Dendritic cell treated with granulocyte-macrophage colony-stimulating factor and Interleukin-4, amounts not matched to agents 40 ng/mL and 50 ng/mL, for 4 days (primary cell): ENCODE measurements at regions not wholly inside any gene's neighbourhood (a gene's known extent, or its start where the extent isn't known, plus 50 kb on each side); places are given as distances from the start of the nearest gene placed in this dataset.

ENCODE experiments used
- H3K27ac Mint-ChIP-seq: one replicate; pipeline ENCODE4 v1.8.0; 2022; ENCODE audit warnings: mild to moderate bottlenecking, mixed read lengths
- H3K27me3 Mint-ChIP-seq: one replicate; pipeline ENCODE4 v1.8.0; 2022; ENCODE audit warnings: mild to moderate bottlenecking, mixed read lengths
- H3K36me3 Mint-ChIP-seq: one replicate; pipeline ENCODE4 v1.8.0; 2022; ENCODE audit warnings: low read depth, mixed read lengths
- H3K4me1 Mint-ChIP-seq: one replicate; pipeline ENCODE4 v1.8.0; 2022; ENCODE audit warnings: low read depth, mixed read lengths
- H3K4me3 Mint-ChIP-seq: one replicate; pipeline ENCODE4 v1.8.0; 2022; ENCODE audit warnings: mild to moderate bottlenecking, moderate library complexity, mixed read lengths
- H3K9me3 Mint-ChIP-seq: one replicate; pipeline ENCODE4 v1.8.0; 2022; ENCODE audit warnings: mixed read lengths
- intact Hi-C: fragments of 100-400 bp; cut with micrococcal nuclease; formaldehyde crosslinking; loops from one replicate; pipeline ENCODE4 v1.15.0; 2022

DNA sequence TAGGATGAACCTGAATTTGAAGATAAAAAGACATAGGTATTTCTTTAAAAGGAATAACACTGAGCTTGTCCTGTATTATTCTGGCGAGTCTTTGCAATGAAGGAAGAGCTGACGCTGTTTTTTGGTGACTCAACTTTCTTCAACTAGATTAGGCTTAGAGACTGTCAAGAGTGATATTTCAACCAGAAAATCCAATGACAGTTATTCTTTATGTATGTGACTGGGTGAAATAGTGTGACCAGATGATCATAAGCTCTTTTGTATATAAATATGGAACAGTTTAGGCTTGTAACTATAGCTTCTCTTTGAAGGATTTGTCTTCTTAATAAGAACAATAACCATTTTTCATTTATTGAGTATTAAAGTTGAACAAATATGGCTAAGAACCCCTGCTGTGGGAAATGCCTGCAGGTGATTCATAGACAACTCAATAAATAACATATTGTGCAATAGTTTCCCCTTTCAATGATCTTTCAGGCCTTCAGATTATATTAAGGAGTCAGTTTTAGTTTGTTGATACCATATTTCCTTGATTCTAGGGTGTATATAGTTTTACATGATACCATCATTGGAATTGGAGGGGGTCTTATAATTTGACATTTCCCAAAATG, 265.6 kb upstream of the JAG1 start:
- peaks cover 2% of the 10 kb centered on the region for H3K27me3 Mint-ChIP-seq
- no peaks in the 10 kb centered on the region for H3K9me3 Mint-ChIP-seq
- H3K4me1 Mint-ChIP-seq = peaks cover 5% of the 10 kb centered on the region
- intact Hi-C loops = no loop called here
- H3K27ac Mint-ChIP-seq = no peak overlapping the region
- no peak overlapping the region for H3K4me3 Mint-ChIP-seq
- no peaks in the 10 kb centered on the region for H3K36me3 Mint-ChIP-seq

DNA sequence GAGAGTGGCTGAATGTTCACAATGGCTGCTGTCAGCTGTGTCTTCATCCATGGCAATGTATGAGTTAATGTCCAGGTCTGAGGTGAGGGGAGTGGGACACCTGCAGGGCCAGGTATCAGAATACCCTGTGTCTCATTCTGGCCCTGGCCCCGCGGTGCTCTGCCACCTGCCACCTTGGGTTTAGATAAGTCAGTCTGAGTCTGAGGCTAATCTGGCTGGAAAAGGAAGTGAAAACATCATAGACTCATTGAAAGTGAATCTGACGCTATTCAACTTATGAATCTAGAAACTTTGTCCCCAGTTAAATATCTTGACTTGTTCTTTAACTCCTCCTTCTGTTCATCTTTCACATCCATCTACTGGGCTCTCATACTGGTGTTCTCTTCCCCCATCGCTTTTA, 267.1 kb upstream of the JAG1 start:
- intact Hi-C loops = no loop called here
- no peak overlapping the region for H3K27ac Mint-ChIP-seq
- no peak overlapping the region for H3K4me3 Mint-ChIP-seq
- peaks cover 5% of the 10 kb centered on the region for H3K4me1 Mint-ChIP-seq
- no peaks in the 10 kb centered on the region for H3K36me3 Mint-ChIP-seq
- H3K9me3 Mint-ChIP-seq = no peaks in the 10 kb centered on the region
- peaks cover 2% of the 10 kb centered on the region for H3K27me3 Mint-ChIP-seq

GRCh38 chr20:10943686-10944265, 270.0 kb upstream of the JAG1 start:
- intact Hi-C loops = no loop called here
- Mint-ChIP-seq H3K27me3 (no peaks in the 10 kb centered on the region), H3K9me3 (no peaks in the 10 kb centered on the region), H3K4me1 (peaks cover 5% of the 10 kb centered on the region), H3K4me3 (no peak overlapping the region), H3K36me3 (no peaks in the 10 kb centered on the region), H3K27ac (no peak overlapping the region)

- peaks cover under 1% of the 10 kb centered on the region for H3K4me1 Mint-ChIP-seq
- no peaks in the 10 kb centered on the region for H3K9me3 Mint-ChIP-seq
- intact Hi-C loops = no loop called here
- H3K4me3 Mint-ChIP-seq = no peak overlapping the region
- H3K36me3 Mint-ChIP-seq = no peaks in the 10 kb centered on the region
- H3K27me3 Mint-ChIP-seq = no peaks in the 10 kb centered on the region
- H3K27ac Mint-ChIP-seq = no peak overlapping the region
These were observed 272.5 kb upstream of the JAG1 start for GRCh38 chr20:10946124-10946880.

DNA sequence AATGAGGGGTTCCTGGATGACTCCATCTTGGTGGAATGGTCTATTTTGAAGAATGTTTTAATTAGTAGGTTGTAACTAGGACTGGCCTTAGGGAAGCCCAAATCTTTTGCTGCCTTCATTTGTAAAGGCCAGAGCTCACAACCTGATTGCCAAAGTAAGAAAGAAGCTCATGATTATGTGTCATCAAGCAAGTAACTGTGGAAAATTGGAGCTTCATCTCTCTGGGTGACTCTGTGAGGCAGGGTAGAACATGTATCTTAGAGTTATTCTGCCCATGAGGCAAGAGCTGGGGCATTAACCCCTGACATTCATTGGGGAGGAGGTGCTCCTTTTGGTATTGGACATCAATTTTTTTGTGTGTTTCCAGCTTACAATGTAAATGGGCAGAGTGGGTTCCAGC, 273.9 kb upstream of the JAG1 start:
- no peak overlapping the region for H3K27ac Mint-ChIP-seq

GRCh38 chr20:10949930-10950783, 276.4 kb upstream of the JAG1 start:
- H3K36me3 Mint-ChIP-seq = no peaks in the 10 kb centered on the region
- H3K9me3 Mint-ChIP-seq = no peaks in the 10 kb centered on the region
- H3K4me3 Mint-ChIP-seq = no peak overlapping the region
- H3K27me3 Mint-ChIP-seq = no peaks in the 10 kb centered on the region
- H3K4me1 Mint-ChIP-seq = no peaks in the 10 kb centered on the region
- intact Hi-C loops = no loop called here
- H3K27ac Mint-ChIP-seq = no peak overlapping the region

More for the DNA sequence above, 273.9 kb upstream of the JAG1 start:
- intact Hi-C loops = no loop called here
- Mint-ChIP-seq H3K27me3 (no peaks in the 10 kb centered on the region), H3K4me3 (no peak overlapping the region), H3K36me3 (no peaks in the 10 kb centered on the region), H3K9me3 (no peaks in the 10 kb centered on the region), H3K4me1 (no peaks in the 10 kb centered on the region)

- Mint-ChIP-seq H3K4me3 (no peak overlapping the region), H3K4me1 (no peaks in the 10 kb centered on the region), H3K9me3 (no peaks in the 10 kb centered on the region), H3K36me3 (no peaks in the 10 kb centered on the region), H3K27me3 (no peaks in the 10 kb centered on the region), H3K27ac (no peak overlapping the region)
- intact Hi-C loops = no loop called here
These were observed 277.4 kb upstream of the JAG1 start for GRCh38 chr20:10951216-10951615.

GRCh38 chr20:10951904-10952303, 278.1 kb upstream of the JAG1 start:
- Mint-ChIP-seq H3K36me3 (no peaks in the 10 kb centered on the region), H3K9me3 (no peaks in the 10 kb centered on the region), H3K27me3 (no peaks in the 10 kb centered on the region), H3K4me1 (no peaks in the 10 kb centered on the region), H3K27ac (no peak overlapping the region), H3K4me3 (no peak overlapping the region)
- intact Hi-C loops = no loop called here

GRCh38 chr20:10953437-10953836, 279.6 kb upstream of the JAG1 start:
- H3K9me3 Mint-ChIP-seq = no peaks in the 10 kb centered on the region
- H3K4me1 Mint-ChIP-seq = no peaks in the 10 kb centered on the region
- H3K27ac Mint-ChIP-seq = no peak overlapping the region
- intact Hi-C loops = no loop called here
- no peaks in the 10 kb centered on the region for H3K36me3 Mint-ChIP-seq
- no peak overlapping the region for H3K4me3 Mint-ChIP-seq
- no peaks in the 10 kb centered on the region for H3K27me3 Mint-ChIP-seq

DNA sequence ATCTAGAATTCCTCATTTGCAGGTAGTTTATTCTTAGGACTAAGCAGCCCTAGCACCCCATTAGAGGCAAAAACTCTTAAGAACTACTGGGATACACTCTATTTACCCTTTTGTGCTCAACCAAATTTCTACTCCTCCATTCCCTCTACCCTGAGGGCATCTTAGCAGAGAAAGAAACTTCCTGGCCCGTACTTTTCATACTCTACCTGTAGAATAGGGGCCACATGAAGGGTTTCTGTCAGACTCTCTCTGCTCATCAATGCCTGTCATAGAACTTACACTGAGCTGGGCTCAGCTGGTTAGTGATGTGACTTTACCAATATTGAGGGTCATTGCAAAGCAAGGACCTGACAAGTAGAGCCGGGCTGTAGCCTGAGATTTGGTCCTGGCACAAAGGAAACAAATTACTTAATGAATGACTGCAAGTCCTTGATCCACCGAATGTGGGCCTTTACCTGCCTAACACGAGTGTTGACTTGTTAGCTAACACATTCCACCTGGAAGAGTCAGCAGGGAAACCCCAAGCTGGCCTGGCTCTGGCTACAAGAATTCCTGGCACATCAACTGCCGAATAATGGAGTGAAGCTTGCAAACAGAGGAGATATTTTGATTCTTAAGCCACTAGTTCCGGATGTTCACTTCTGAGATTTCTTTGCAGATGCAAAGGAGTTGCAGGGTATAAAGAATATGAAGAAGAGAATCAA, 280.5 kb upstream of the JAG1 start:
- no peaks in the 10 kb centered on the region for H3K27me3 Mint-ChIP-seq
- intact Hi-C loops = no loop called here
- no peak overlapping the region for H3K27ac Mint-ChIP-seq
- H3K9me3 Mint-ChIP-seq = no peaks in the 10 kb centered on the region
- no peak overlapping the region for H3K4me3 Mint-ChIP-seq
- H3K4me1 Mint-ChIP-seq = no peaks in the 10 kb centered on the region
- H3K36me3 Mint-ChIP-seq = no peaks in the 10 kb centered on the region

- Mint-ChIP-seq H3K4me3 (no peak overlapping the region), H3K9me3 (no peaks in the 10 kb centered on the region), H3K27me3 (no peaks in the 10 kb centered on the region), H3K27ac (no peak overlapping the region), H3K4me1 (no peaks in the 10 kb centered on the region), H3K36me3 (no peaks in the 10 kb centered on the region)
- intact Hi-C loops = no loop called here
These were observed 281.2 kb upstream of the JAG1 start for GRCh38 chr20:10954908-10955580.

GRCh38 chr20:10958279-10958678, 284.5 kb upstream of the JAG1 start:
- H3K36me3 Mint-ChIP-seq = no peaks in the 10 kb centered on the region
- intact Hi-C loops = no loop called here

DNA sequence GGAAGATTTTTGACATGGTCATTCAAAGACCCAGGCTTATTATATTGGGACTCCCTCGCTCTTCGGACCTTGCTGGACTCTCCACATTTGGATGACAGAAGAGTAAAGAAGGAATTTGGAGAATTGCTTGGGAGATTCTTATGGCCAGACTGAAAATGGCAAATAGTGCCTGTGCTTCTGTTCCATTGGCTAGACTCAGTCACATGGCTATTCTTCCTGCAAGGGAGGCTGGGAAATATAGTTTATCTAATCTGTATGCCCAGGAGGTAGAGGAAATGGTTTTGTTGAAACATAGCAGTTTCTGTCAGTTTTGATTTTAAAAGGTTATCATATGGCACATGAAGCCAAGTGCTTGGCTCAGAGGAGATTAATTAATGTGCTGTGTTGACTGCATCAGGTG, 286.6 kb upstream of the JAG1 start:
- no peak overlapping the region for H3K27ac Mint-ChIP-seq
- no peak overlapping the region for H3K4me3 Mint-ChIP-seq
- no peaks in the 10 kb centered on the region for H3K36me3 Mint-ChIP-seq
- H3K27me3 Mint-ChIP-seq = no peaks in the 10 kb centered on the region
- H3K4me1 Mint-ChIP-seq = peaks cover 4% of the 10 kb centered on the region
- intact Hi-C loops = no loop called here
- H3K9me3 Mint-ChIP-seq = no peaks in the 10 kb centered on the region

More at GRCh38 chr20:10958279-10958678, 284.5 kb upstream of the JAG1 start:
- Mint-ChIP-seq H3K27me3 (no peaks in the 10 kb centered on the region), H3K27ac (no peak overlapping the region), H3K9me3 (no peaks in the 10 kb centered on the region), H3K4me1 (no peaks in the 10 kb centered on the region), H3K4me3 (no peak overlapping the region)
